ENCODE measurements at regions not wholly inside any gene's neighbourhood (a gene's known extent, or its start where the extent isn't known, plus 50 kb on each side); places are given as distances from the start of the nearest gene placed in this dataset.
"Not testable (repeated sequence)": the region's sequence is repeated elsewhere in the genome, so short reads cannot be mapped to it uniquely, and the experiment has no call there.

DNA sequence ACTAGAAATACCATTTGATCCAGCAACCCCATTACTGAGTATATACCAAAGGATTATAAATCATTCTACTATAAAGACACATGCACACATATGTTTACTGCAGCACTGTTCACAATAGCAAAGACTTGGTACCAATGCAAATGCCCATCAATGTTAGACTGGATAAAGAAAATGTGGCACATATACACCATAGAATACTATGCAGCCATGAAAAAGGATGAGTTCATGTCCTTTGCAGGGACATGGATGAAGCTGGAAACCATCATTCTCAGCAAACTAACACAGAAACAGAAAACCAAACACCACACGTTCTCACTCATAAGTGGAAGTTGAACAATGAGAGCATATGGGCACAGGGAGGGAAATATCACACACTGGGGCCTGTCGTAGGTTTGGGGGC lies 106.0 kb downstream of the SPATA18 start:
- H3K4me3 ChIP-seq; H3K9me3 ChIP-seq; H3K27me3 ChIP-seq; DNase-seq; H3K27ac ChIP-seq; intact Hi-C loops (cut with DNase I); H3K36me3 ChIP-seq; H3K4me1 ChIP-seq: not testable (repeated sequence)
- WGBS, 2 donors, result 72 to 73% methylated on average over 2 of the region's 2 CpGs

DNA sequence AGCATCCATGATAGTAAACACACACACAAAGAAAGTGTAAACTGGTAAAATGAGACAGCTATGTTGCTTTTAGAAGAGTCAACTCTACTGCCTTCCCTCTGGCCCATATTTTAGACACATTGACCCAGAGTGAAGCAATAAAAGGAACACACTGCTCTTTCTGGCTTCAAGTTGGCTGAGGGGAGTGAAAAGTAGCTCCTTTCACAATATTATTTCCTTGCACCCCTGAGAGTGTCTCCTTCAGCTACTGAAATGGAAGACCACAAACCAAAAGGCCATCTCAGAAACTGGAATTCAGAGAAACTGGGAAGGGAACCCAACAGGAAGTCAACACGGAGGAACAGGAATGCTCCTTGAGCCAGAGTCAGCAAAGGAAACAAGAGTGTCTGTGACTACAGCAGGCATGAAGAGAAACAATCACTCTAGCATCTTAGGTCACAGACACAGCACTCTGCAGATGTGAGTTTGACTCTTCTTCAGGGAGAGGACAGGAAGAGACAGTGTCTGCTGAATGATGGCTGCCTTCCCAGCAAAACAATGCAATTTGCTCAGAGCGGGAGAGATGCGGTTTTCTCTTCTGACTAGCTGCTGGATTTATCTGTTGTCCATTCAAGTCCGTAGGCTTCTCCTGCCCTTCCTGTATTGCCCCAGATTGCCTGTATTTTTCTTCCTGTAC lies 106.7 kb downstream of the SPATA18 start:
- intact Hi-C loops (cut with DNase I), result no loop called here
- Histone ChIP-seq H3K27ac (no peak overlapping the region), H3K4me1 (no peaks in the 10 kb centered on the region), H3K4me3 (no peak overlapping the region), H3K27me3 (no peaks in the 10 kb centered on the region), H3K36me3 (no peaks in the 10 kb centered on the region), H3K9me3 (no peaks in the 10 kb centered on the region)
- no peak for DNase-seq
- 35 to 36% methylated on average over 4 of the region's 4 CpGs for WGBS, 2 donors
- no peak for TF ChIP-seq CTCF (IDR thresholded peaks at IDR 0.05)
- TF ChIP-seq POLR2A (IDR thresholded peaks at IDR 0.05), result no peak

DNA sequence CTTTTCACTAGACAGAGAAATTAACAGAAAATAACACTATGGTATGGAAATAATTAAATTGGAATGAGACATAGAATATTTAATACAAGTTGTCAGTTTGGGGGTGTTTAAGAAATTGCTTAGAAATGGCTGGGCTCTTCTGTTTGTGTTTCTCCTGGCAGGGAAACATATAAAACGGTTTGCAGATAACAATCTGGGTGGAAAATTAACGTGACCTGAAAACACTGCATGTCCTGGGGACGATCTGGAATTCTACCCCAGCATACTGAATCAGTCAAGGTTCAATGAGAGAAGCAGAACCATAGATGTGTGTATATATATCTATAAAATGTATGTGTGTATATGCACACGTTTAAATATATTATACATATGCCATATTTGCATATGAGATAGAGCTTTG lies 109.8 kb downstream of the SPATA18 start:
- no peaks in the 10 kb centered on the region for H3K4me1 ChIP-seq
- intact Hi-C loops (cut with DNase I), result no loop called here
- no peak overlapping the region for H3K27ac ChIP-seq
- 45 to 50% methylated on average over 4 of the region's 4 CpGs for WGBS, 2 donors
- H3K27me3 ChIP-seq, result no peaks in the 10 kb centered on the region
- H3K9me3 ChIP-seq, result no peaks in the 10 kb centered on the region
- no peak for TF ChIP-seq POLR2A (IDR thresholded peaks at IDR 0.05)
- TF ChIP-seq CTCF (IDR thresholded peaks at IDR 0.05), result no peak
- no peaks in the 10 kb centered on the region for H3K36me3 ChIP-seq
- no peak overlapping the region for H3K4me3 ChIP-seq
- no peak for DNase-seq

- no peaks in the 10 kb centered on the region for H3K9me3 ChIP-seq
- no peak overlapping the region for H3K27ac ChIP-seq
- H3K27me3 ChIP-seq, result no peaks in the 10 kb centered on the region
- TF ChIP-seq CTCF (IDR thresholded peaks at IDR 0.05) (no peak), POLR2A (IDR thresholded peaks at IDR 0.05) (no peak)
- no peaks in the 10 kb centered on the region for H3K4me1 ChIP-seq
- intact Hi-C loops (cut with DNase I), result no loop called here
- H3K36me3 ChIP-seq, result no peaks in the 10 kb centered on the region
- no peak for DNase-seq
- WGBS, 2 donors, result 60% methylated on average over 1 of the region's 1 CpG
- H3K4me3 ChIP-seq, result no peak overlapping the region
Measured at GRCh38 chr4:52164116-52164515, 113.0 kb downstream of the SPATA18 start.

GRCh38 chr4:52172166-52172565 lies 121.1 kb downstream of the SPATA18 start:
- Histone ChIP-seq H3K4me1 (peaks cover 0 to 10% (median 0%) of the 10 kb centered on the region in 3 donors), H3K36me3 (no peaks in the 10 kb centered on the region), H3K27me3 (no peaks in the 10 kb centered on the region), H3K9me3 (no peaks in the 10 kb centered on the region), H3K27ac (no peak overlapping the region), H3K4me3 (no peak overlapping the region)
- no peak for TF ChIP-seq POLR2A (IDR thresholded peaks at IDR 0.05)
- TF ChIP-seq CTCF (IDR thresholded peaks at IDR 0.05), result peak in 1 of 6 experiments; percentile 30
- intact Hi-C loops (cut with DNase I), result no loop called here
- no peak for DNase-seq
- whole genome bisulfite sequencing, 2 donors, result 70 to 72% methylated on average over 1 of the region's 1 CpG

Data from esophagus squamous epithelium (tissue), 5 donors.